ENCODE measurements at regions not wholly inside any gene's neighbourhood (a gene's known extent, or its start where the extent isn't known, plus 50 kb on each side); places are given as distances from the start of the nearest gene placed in this dataset.
"Not testable (repeated sequence)": the region's sequence is repeated elsewhere in the genome, so short reads cannot be mapped to it uniquely, and the experiment has no call there.

GRCh38 chr4:140244328-140244727, 90.3 kb upstream of the MAML3 start:
- no peak for DNase-seq

DNA sequence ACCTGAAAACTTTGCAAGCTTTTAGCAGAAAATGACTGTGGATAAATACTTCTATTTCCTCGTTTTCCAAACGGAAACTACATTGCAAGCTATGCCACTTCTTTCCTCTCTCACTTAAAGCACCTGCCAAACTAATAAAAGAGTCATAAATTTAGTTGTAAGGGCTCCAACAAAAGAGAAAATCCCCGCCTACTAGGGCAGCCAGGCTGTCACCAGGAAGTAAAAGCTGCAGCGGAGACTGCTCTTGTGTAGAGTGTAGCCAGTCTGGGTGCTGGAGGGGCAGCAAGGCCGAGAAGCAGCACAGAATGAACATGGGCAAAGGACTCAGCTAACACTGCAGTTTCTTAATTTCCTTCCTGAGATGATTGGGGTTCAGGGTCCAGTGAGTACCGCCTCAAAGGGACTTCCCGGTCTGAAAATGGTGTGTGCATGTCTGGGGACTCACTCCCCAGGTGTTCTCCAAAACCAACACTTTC, 89.3 kb upstream of the MAML3 start:
- DNase-seq, result peak; percentile 14 to 37

DNA sequence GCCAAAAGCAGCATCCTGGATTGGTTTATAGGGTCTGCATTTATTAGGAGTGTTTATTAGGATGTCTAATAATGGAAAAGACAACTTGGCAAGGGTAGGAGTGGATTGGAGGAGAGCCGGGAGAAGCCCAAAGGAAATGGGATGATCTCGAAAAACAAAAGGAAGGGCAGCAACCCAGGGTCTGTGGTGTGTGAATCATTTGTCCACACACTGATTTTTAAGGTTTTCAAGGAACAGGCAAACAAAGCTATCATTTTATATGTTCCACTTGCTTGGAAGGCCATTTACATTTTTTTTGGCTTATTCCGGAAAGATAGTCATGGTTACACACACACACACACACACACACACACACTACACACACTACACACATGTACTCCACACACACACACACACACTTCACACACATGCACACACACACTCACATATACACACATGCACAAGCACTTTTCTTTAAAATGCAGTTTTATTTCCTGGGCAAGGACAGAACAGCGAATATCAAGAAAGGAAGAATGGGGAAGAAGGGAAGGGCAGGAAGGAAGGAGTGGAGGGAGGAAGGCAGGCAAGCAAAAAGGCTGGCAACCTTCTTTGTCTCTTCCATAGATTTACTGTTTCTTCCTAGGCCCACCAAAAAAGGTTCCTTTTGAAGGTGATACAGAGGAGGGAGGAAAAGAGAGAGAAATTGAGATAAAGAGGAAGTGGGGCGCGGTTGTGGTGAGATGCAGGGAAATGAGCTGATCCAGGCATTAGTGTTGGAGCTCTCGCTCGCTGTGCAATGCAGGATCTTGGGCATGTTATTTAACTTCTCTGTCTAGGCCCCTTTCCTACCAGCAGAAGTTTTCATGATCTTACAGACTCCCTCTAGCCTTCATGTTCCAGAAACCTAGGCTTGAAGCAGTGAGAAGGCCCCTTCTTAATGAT, 88.6 kb upstream of the MAML3 start:
- peak; percentile 61 to 62 for DNase-seq

- DNase-seq, result no peak
Observed at GRCh38 chr4:140240237-140240636, 86.3 kb upstream of the MAML3 start.

GRCh38 chr4:140239311-140239710, 85.3 kb upstream of the MAML3 start:
- DNase-seq, result no peak

DNA sequence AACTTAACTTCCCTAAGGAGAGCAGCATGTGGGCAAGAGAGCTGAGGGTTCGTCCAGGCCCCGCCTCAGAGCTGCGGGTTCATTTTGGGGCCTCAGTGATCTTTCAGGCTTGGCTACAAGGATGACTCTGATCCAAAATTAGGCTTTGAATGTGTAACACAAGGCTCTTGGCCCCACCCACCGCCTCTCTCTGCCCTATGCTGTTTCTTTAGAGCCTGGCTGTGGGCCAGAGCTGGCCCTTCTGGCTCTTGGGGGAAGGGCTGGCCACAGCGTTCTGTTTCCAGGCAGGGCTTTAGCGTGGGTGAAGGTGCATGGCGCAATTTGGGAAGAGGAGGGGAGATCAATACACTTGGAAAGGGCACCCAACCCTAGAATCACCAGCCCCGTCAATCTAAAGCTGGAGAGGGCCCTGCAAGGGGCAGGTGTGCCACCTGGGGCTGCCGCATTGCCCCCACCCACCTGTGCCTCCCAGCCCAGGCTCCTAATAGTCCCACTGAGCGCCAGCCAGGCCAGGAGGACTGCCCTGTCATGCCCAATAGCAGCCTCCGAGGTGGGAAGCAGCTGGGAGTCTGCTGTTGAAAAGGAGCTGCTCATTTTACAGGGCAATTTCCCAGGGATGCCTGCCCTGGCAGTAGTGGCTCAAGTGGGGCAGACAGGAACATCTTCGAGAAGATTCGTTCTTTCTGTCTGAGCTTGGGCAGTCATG, 84.5 kb upstream of the MAML3 start:
- peak; percentile 94 to 97 for DNase-seq

DNA sequence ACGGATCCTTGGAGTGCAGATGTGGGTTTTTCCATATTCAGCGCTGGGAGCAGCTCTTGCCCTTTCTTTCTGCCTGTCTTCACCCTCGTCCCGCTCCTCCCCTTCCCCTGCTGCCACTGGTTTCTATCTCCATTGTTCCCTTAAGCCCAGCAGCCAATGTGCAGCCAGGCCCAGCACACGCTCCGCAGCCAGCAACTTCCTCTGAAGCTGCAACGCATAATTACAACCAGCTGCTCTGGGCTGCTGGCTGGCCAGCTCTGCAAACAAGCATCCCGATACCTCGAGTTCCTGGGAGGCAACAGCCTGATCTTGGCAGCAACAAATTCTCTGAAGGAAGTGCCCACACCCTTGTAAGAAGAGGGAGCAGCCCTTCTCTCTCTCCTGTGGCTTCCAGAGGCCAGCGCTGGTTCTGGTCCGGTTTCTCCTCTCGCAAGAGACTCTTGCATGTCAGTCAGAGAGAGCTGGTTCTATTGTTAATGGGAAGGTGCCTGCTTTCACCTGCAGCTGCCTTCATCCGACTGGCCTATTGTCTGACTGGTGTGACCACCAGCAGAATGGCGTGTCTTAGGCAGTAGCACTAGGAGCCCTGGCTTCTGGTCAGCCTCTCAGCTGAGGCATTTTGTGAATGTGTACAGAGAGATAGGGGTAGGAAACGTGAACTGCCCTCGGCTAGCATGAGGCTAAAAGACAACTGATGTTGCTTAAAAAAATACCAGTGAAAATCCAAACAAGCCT, 83.8 kb upstream of the MAML3 start:
- peak; percentile 78 to 84 for DNase-seq

GRCh38 chr4:140236654-140237169, 82.7 kb upstream of the MAML3 start:
- peak in 1 of 2 donors; percentile 18 for DNase-seq

GRCh38 chr4:140234697-140235060, 80.7 kb upstream of the MAML3 start:
- no peak for DNase-seq

- DNase-seq, result no peak
Observed at GRCh38 chr4:140233791-140234696, 80.1 kb upstream of the MAML3 start.

DNA sequence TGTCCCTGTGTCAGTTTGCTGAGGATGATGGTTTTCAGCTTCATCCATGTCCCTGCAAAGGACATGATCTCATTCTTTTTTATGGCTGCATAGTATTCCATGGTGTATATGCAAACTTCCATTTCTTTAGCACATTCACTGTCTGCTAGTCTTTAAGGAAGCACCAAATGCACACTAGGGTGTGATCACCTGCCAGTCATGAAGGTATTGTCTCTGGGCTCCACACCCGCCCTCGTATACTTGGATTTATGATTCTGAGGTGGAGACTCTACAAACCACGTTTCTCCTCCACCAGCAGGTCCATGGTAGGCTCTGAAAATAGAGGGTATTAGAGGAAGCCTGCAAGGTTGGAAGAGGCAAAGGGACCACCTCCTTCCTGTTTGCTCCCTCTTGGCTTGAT, 75.9 kb upstream of the MAML3 start:
- DNase-seq, result no peak

DNA sequence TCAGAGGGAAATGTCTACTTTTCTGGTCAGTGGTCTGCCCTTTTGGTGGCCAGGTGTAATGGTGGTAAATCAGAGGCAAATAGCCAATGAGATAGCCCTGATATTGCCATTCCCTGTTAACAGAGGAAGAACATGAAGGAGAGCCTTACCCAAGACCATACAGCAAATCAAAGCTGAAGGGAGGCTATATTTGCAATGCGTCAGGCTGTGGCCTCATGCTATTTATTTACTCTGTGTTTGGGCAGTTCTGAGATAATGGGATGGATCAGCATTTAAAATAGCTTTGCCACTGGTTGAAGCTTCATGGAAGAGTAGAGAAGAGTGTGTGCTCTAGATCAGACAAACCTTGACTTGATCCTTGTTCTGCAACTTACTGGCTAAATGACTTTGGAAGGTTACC, 73.3 kb upstream of the MAML3 start:
- DNase-seq, result no peak

- DNase-seq, result no peak
Observed at GRCh38 chr4:140223056-140223810, 69.2 kb upstream of the MAML3 start.

DNA sequence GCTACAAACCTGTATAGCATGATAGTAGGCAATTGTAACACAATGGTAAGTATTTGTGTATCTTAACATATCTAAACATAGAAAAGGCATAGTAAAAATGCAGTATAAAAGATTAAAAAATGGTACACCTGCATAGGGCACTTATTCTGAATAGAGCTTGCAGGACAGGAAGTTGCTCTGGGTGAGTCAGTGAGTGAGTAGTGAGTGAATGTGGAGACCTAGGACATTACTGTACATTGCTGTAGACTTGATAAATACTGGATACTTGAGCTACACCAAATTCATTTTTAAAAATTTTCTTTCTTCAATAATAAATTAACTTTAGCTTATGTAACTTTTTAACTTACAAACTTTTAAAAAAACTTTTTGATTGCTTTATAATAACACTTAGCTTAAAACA, 68.2 kb upstream of the MAML3 start:
- DNase-seq, result no peak

DNA sequence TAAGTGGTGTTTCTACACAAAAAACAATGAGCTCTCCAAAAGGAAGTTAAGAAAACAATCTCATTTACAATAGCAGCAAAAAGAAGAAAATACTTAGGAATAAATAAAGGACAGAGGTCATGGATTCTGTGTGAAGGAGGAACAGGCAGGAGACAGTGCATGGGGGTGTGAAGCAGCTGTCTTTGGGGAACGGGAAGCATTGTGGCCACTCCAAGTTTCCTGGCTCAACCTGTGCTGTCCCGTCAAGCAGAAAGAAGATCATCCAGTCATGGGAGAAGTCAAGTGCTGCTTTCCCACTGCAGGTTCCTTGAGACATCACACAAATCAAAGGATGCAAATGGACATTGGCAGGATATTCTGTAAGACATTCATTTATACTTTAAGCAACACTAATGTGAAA, 66.1 kb upstream of the MAML3 start:
- DNase-seq, result peak; percentile 12 to 57

- no peak for DNase-seq
Observed at GRCh38 chr4:140219567-140219966, 65.6 kb upstream of the MAML3 start.

DNA sequence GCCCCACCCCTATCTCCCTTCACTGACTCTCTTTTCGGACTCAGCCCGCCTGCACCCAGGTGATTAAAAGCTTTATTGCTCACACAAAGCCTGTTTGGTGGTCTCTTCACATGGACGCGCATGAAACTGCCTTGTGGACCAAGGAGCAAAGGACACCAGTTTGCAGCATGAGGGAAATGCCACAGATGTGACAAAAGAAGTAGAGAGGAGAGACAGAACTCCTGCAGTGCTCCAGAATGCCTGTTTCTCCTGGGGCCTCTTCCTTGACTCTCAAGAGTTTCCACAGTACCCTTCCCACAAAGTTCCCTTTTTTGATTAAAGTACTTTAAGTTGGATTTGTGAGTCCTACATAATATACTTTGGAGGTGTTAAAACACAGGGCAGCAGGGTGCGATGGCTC, 65.1 kb upstream of the MAML3 start:
- not testable (repeated sequence) for DNase-seq

- DNase-seq, result no peak
Observed at GRCh38 chr4:140213749-140214148, 59.8 kb upstream of the MAML3 start.

GRCh38 chr4:140213116-140213515, 59.1 kb upstream of the MAML3 start:
- no peak for DNase-seq

GRCh38 chr4:140212646-140213045, 58.7 kb upstream of the MAML3 start:
- no peak for DNase-seq

DNA sequence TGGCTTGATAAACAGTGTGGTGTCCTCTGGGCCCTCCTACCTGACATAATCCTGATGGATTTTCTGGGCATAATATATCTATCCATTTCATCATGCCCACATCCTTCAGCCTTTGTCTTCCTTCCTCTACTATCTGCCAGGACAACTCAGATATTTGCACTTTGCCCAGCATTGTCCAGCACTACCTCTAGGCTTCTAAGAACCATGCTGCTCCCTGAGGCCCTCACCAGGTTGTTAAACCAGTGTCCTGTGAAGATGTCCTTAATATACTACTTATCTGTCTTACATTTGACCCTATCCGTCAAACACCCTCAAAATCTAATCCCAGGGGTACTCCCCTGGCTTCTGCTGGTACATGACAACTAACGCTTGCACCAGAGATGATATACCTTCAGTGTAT, 58.2 kb upstream of the MAML3 start:
- DNase-seq, result no peak

Data from inflammatory macrophage (primary cell).